Vagina (tissue), 2 donors: ENCODE measurements at regions not wholly inside any gene's neighbourhood (a gene's known extent, or its start where the extent isn't known, plus 50 kb on each side); places are given as distances from the start of the nearest gene placed in this dataset.

Experiments used
- POLR2A ChIP-seq, 2 donors: fragments of 450-650 bp; IDR thresholded peaks; one replicate each; pipeline ENCODE4 v1.6.1; 2017; ENCODE audit warnings: antibody characterized with exemption in 2 of 2, mild to moderate bottlenecking in 2 of 2, moderate library complexity in 2 of 2
- POLR2AphosphoS5 ChIP-seq, 2 donors: sonication (generic); formaldehyde crosslinking; IDR thresholded peaks; one replicate each; pipeline ENCODE4 v1.9.0; 2017; ENCODE audit warnings: antibody characterized with exemption in 2 of 2, mild to moderate bottlenecking in 2 of 2, low read depth in 1 of 2; ENCODE audit not compliant: insufficient read depth in 1 of 2
- TF ChIP-seq, protein P1 (sequence below), 3 experiments: fragments of 450-650 bp in 2 of 3; fragments of 200-600 bp in 1 of 3; sonication (generic) in 1 of 3; IDR thresholded peaks; one replicate each; pipeline ENCODE4 v1.5.1; 2017 to 2019; ENCODE audit warnings: antibody characterized with exemption in 3 of 3, mild to moderate bottlenecking in 2 of 3, moderate library complexity in 2 of 3

DNA sequence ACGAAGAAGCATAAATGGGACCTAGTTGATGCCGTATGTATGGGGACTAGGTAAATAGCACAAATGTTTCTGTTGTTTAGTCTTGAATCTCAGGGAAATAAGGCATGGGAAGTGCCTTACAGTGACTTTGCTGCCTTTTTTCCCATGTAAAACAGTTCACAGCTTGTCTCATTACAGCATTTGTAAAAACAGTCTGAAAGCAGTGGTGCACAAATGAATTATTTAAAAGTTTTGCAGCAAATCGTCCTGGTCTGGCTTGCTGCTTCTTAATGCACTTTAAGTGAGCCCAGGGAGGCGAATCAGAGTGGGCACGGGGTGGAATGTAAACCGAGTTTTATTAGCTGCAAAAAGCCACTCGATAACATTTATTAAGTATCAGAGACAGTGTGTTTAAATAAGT lies 302.0 kb upstream of the ETAA1 start:
- TF ChIP-seq, protein P1, sequence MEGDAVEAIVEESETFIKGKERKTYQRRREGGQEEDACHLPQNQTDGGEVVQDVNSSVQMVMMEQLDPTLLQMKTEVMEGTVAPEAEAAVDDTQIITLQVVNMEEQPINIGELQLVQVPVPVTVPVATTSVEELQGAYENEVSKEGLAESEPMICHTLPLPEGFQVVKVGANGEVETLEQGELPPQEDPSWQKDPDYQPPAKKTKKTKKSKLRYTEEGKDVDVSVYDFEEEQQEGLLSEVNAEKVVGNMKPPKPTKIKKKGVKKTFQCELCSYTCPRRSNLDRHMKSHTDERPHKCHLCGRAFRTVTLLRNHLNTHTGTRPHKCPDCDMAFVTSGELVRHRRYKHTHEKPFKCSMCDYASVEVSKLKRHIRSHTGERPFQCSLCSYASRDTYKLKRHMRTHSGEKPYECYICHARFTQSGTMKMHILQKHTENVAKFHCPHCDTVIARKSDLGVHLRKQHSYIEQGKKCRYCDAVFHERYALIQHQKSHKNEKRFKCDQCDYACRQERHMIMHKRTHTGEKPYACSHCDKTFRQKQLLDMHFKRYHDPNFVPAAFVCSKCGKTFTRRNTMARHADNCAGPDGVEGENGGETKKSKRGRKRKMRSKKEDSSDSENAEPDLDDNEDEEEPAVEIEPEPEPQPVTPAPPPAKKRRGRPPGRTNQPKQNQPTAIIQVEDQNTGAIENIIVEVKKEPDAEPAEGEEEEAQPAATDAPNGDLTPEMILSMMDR (IDR thresholded peaks at IDR 0.05) = no peak
- TF ChIP-seq POLR2AphosphoS5 (IDR thresholded peaks at IDR 0.05; ENCODE audit: insufficient read depth in 1 of 2, low read depth in 1 of 2) = no peak
- no peak for TF ChIP-seq POLR2A (IDR thresholded peaks at IDR 0.05)
